Fibroblast of skin of abdomen (primary cell): ENCODE measurements at regions not wholly inside any gene's neighbourhood (a gene's known extent, or its start where the extent isn't known, plus 50 kb on each side); places are given as distances from the start of the nearest gene placed in this dataset.

ENCODE experiments used
- DNase-seq: peaks from one replicate; pipeline ENCODE4 v3.0.0-alpha.2; 2013

- DNase-seq = no peak
Observed at GRCh38 chr11:134642206-134642605, 230.2 kb upstream of the B3GAT1 start.

DNA sequence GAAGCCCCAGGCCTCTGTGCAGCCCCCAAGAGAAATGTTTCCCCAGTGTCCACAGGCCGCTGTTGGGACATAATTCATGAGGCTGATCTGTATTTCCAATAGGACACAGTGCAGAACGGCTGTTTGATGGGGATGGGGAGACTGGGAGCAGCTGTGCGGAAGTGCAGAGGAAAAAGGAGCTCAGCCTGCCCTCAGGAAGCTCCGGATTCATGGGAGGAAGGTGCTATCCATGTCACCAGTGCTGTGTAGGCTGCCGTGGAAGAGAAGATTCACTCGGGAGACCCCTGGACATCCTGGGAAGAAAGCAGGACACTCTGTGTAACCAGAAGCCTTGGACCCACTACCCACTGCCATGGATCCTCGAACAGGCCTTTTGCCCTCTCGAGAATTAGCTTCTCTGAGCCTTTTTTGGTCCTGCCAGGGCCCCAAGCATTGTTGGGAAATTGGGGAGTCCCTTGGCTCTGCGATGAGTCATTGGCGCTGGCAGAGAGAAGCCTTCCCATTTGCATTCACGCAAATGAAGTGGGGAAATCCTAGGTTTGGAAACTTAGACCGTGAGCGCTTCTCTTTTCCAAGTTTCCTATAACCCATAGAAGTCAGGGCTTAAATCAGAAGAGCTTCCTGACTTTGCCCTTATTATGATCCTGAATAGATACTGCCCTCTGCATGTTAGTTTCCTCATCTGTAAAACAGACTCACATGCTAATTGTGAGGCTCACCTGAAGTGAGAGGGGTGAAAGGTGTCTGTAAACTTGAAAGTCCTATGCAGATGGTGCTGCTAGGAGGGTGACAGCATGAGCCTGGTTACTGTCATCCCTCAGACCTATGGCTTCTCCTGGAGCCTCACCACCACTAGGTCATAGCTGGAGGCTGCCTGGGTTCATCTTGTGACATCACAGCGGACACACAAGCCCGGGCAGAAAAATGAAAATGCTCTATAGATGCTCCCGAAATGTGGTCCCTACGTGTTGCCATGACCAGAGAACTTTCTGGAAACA, 229.2 kb upstream of the B3GAT1 start:
- no peak for DNase-seq

GRCh38 chr11:134640536-134640935, 228.5 kb upstream of the B3GAT1 start:
- no peak for DNase-seq

- no peak for DNase-seq
Observed at GRCh38 chr11:134639586-134640330, 227.7 kb upstream of the B3GAT1 start.

DNA sequence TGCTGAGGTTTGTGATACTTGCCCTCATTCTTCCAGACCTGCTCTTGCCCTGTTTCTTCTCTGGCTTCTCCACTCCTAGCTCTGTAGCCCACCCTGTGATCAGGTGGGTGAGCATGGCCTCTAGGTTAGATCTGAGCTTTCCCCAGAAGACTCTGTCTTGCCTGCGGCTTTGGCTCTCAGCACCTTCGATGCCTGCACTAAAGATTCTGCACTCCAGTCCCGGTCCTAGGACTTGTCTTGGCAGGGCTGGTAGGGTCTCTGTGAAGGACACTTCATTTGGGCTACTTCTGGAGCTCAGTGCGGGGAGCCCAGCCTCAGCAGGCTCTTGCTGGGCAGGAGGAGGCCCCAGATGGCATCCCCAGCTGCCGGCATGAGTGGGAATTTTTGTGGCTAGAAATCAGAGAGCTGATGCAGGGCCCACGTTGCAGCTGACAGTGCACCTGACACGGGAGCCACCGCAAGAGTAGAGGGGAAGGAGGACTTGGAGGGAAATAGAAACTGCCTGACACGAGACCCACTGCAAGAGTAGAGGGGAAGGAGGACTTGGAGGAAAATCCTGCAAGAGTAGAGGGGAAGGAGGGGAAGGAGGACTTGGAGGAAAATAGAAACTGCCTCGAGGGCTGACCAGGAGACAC, 226.9 kb upstream of the B3GAT1 start:
- DNase-seq = no peak

GRCh38 chr11:134637091-134638015, 225.3 kb upstream of the B3GAT1 start:
- no peak for DNase-seq

- DNase-seq = no peak
Observed at GRCh38 chr11:134636071-134636470, 224.0 kb upstream of the B3GAT1 start.

DNA sequence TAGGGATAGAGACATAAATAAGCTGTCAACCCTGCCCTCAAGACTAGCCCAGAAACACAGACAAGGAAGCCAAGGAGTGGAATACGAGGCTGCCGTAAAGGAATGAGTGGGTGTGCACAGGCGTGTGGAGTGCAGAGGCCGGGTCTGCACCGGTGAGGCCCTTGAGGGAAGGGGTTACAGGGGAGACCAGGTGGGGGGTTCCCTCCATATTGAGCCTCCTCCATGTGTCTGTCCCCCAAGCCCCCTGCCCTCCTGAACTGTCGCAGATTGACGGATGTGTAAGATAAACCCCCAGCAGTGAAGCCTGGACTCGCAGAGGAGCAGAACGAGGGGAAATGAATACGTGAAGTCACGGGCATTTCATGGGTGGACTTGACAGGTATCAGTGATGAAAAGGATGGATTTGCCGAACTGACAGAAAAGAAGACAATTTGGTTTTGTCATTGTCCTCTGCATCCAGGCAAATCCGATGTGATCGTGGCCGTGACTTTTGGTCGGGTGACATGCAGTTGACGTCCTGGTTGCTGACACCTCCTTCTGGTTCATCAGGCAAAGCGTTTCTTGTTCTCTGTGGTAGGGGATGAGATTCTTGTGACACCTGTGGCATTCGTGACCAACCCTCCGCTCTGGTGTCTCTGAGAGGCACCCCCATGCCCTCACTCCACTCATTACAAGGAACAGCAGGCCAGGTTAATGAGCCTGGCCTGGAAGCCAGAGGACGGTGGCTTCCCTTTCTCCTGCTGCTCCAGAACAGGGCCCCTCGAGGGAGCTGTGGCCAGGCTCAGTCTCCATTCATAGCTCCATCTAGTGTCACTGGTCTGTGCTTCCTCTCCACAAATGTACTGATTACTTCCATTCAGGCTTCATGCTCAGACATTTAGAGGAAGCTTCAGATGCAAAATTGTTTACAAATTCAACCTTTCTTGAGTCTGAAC, 223.1 kb upstream of the B3GAT1 start:
- no peak for DNase-seq

DNA sequence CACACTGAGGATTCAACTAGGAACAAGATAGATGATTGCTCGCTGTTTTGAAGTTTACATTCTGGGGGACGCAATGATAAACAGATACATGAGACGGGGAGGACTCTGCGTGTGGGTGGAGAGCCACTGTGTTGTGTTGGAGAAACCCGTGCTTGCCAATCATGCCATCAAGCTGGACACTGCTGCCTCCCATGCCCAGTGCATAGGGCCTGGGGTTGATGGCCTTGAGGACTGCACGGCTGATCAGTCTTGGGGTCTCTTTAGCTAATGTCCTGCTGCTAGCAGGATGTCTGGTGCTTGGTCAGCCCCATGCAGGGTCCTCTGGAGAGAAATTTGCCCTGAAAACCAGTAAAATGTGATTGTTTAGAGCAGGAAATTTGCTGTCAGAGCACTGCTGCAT, 221.2 kb upstream of the B3GAT1 start:
- DNase-seq = no peak

GRCh38 chr11:134632347-134633119, 220.5 kb upstream of the B3GAT1 start:
- DNase-seq = no peak

DNA sequence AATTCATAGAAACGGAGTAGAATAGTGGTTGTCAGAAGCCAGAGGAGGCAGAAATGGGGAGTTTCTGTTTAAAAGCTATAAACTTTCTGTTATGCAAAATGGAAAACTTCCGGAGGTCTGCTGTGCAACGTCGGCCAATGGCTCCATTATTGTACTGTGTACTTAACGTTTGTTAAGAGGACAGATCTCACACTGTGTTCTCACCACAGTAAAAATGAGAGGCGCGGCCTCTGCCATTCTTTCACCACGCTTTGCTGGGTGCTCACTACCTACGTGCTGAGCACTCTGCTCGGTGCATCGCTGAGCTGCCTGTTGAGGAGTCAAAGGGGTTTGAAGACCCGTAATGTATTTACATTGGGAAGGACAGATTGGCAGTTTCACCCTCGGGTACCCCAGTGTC, 218.8 kb upstream of the B3GAT1 start:
- DNase-seq = no peak

DNA sequence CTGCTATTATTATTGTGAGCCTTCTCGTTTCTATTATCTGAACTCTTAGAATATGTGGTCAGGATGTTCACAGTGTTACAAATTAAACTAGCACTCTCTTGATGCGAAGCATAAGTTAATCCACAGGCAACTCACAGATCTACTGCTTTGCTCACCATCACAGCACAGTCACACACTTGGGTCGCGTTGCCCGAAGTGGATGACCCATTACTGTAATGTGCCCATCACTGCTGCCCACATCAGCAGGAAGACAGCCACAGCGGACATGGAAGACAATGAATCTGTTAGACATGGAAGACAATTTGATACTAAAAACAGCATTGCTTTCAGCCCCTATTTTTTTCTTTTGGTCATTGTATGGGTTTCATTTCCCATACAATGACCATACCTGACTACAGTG, 216.4 kb upstream of the B3GAT1 start:
- DNase-seq = no peak

- DNase-seq = no peak
Observed at GRCh38 chr11:134626032-134626431, 214.0 kb upstream of the B3GAT1 start.

DNA sequence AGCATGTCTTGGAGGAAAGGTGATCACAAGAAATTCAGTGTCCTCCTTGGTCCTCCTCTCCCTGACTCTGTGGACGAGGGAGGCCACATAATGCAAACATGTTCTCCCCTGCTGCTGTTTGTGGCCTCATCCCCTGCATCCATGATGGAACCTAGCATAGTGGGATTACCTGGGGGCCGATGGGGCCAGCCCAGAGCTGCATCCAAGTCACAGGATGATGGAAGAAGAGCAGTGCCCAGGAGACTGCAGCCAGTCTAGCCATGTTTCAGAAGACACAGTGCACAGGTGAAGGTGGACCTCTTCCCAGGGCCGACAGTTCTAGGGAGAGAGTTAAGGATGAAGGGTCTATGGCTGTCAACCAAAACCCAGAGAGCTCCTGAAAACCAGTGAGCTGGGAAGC, 213.6 kb upstream of the B3GAT1 start:
- DNase-seq = no peak

- no peak for DNase-seq
Observed at GRCh38 chr11:134625151-134625550, 213.1 kb upstream of the B3GAT1 start.

DNA sequence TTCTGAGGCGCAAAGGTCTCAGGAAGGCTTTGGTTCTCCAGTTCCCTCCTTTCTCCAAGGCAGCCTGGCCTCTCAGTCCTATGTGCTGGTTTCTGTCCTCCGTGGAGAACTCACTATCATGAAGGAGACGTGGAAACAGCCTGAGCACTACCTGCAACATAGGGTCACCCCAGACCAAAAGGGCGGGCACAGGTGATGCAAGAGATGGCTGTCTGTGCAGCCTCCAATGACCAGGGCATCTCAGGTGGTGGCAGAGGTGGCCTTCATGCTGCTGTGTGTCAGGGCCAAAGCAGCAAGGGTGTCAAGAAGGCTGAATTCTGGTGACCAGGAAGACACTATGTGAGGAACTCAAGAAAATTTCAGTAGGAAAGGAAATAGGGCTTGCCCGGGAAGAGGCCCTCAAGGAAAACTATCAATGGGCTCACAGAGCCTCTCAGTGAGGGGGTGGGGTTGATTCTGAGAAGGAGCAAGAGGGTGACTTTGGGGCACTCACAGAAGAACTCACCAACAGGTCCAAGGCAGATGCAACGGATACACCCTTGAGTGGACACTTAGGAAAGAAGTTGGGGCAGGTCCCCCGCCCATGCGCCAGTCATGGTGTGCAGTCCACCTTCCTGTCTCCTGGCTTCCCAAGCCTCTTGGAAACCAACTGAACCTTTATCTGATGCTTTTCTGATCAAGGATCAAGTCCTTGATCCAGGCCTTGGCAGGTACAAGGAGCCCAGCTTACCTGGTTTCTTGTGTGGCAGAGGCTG, 212.3 kb upstream of the B3GAT1 start:
- DNase-seq = no peak

GRCh38 chr11:134623711-134624110, 211.7 kb upstream of the B3GAT1 start:
- no peak for DNase-seq

DNA sequence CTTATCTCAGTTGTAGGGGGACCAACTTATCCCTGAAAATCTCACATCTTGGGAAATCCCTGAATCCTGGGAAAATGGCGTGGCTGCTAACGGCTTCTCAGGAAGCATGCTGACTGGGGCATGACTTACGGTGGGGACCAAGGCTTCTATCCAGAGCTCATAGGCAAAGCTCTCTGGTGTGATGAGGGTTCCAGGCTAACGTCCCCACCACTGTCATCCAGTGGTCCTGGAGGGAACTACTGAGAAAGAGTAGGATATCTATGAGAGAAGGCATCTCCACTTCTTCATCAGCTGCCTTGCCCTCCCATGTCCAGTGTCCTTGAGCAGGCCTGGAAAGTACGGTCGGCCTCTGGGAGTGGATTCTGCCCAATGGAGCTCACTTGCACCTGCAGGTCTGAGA, 210.4 kb upstream of the B3GAT1 start:
- no peak for DNase-seq

DNA sequence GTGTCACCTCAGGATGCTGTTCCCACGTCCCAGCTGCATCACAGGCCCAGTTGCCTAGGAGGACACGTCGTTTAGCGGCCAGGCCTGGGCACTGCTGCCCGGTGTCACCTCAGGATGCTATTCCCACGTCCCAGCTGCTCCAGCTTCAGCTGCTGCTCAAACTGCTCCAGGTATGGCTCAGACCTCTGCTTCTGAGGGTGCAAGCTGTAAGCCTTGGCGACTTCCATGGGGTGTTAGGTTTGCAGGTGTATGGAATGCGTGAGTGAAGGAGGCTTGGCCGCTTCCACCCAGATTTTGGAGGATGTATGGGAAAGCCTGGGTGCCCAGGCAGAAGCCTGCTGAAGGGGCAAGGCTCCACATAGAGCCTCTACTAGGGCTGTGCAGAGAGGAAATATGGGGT, 205.3 kb upstream of the B3GAT1 start:
- no peak for DNase-seq
